SK-N-SH (cell line): ENCODE measurements at regions not wholly inside any gene's neighbourhood (a gene's known extent, or its start where the extent isn't known, plus 50 kb on each side); places are given as distances from the start of the nearest gene placed in this dataset.

ENCODE experiments used
- CHD2 ChIP-seq: fragments of 150-350 bp; IDR thresholded peaks from 2 replicates; pipeline ENCODE4 v1.6.1; 2018; ENCODE audit warnings: low read length; ENCODE audit not compliant: partially characterized antibody
- EP300 ChIP-seq, 2 experiments: IDR thresholded peaks; 2 replicates each; pipeline versions ENCODE4 v1.4.0 to v1.6.1; 2012; ENCODE audit warnings: borderline replicate concordance in 1 of 2, low read depth in 1 of 2, low read length in 1 of 2
- EZH2phosphoT487 ChIP-seq: fragments of 200-600 bp; sonication (generic); IDR thresholded peaks from 2 replicates; pipeline ENCODE4 v1.6.1; 2017; ENCODE audit warnings: low read depth, mixed run types, mild to moderate bottlenecking, antibody characterized with exemption, moderate library complexity, borderline replicate concordance
- GABPA ChIP-seq: IDR thresholded peaks from 2 replicates; pipeline ENCODE4 v1.4.0; 2012; ENCODE audit warnings: low read depth, mild to moderate bottlenecking
- MXI1 ChIP-seq: IDR thresholded peaks from 2 replicates; pipeline ENCODE4 v1.6.1; 2012; ENCODE audit warnings: mild to moderate bottlenecking, low read depth, low read length, improper control_type of control experiment
- POLR2AphosphoS5 ChIP-seq: IDR thresholded peaks from 2 replicates; pipeline ENCODE4 v1.6.1; 2012; ENCODE audit warnings: low read depth, low read length
- RAD21 ChIP-seq: IDR thresholded peaks from 2 replicates; pipeline ENCODE4 v1.6.1; 2012; ENCODE audit warnings: mild to moderate bottlenecking, low read length
- REST ChIP-seq: IDR thresholded peaks from 2 replicates; pipeline ENCODE4 v1.6.1; 2012; ENCODE audit warnings: mild to moderate bottlenecking, low read depth, low read length, moderate library complexity
- SMC3 ChIP-seq: IDR thresholded peaks from 2 replicates; pipeline ENCODE4 v1.6.1; 2012; ENCODE audit warnings: low read depth, low read length, improper control_type of control experiment
- ZBTB33 ChIP-seq: IDR thresholded peaks from 2 replicates; pipeline ENCODE4 v1.4.0; 2012; ENCODE audit warnings: low read depth, borderline replicate concordance
- TF ChIP-seq, protein P1 (sequence below): fragments of 200-600 bp; sonication (generic); IDR thresholded peaks from 2 replicates; pipeline ENCODE4 v1.6.1; 2017; ENCODE audit warnings: antibody characterized with exemption, mild to moderate bottlenecking, moderate library complexity
- TF ChIP-seq, protein P2 (sequence below): IDR thresholded peaks from 2 replicates; pipeline ENCODE4 v1.4.0; 2012; ENCODE audit warnings: low read depth
- TF ChIP-seq, protein P3 (sequence below): IDR thresholded peaks from 2 replicates; pipeline ENCODE4 v1.4.0; 2012; ENCODE audit warnings: low read depth, borderline replicate concordance

DNA sequence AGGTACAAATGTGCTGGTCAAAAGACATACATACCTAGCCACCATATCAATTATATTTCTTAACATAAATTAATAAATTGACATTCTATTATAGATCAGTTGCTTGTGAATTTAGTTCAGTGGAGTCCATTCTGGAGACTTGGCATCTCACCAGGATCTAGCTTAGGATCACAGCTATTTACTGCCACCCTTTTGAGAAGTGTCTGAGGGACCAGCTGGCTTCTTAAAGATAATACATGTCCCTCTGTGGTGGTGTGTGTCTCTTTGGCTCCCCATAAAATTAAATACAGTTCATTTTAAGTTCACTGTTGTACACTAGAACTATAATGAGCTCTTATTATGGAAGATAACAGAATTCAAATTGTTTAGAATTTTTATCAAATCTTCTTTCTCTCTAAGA is 290.7 kb downstream of the PRELID2 start:
- no peak for TF ChIP-seq SMC3
- TF ChIP-seq EZH2phosphoT487 = no peak
- TF ChIP-seq, protein P1, sequence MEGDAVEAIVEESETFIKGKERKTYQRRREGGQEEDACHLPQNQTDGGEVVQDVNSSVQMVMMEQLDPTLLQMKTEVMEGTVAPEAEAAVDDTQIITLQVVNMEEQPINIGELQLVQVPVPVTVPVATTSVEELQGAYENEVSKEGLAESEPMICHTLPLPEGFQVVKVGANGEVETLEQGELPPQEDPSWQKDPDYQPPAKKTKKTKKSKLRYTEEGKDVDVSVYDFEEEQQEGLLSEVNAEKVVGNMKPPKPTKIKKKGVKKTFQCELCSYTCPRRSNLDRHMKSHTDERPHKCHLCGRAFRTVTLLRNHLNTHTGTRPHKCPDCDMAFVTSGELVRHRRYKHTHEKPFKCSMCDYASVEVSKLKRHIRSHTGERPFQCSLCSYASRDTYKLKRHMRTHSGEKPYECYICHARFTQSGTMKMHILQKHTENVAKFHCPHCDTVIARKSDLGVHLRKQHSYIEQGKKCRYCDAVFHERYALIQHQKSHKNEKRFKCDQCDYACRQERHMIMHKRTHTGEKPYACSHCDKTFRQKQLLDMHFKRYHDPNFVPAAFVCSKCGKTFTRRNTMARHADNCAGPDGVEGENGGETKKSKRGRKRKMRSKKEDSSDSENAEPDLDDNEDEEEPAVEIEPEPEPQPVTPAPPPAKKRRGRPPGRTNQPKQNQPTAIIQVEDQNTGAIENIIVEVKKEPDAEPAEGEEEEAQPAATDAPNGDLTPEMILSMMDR = no peak
- TF ChIP-seq EP300 (IDR thresholded peaks at IDR 0.05; ENCODE audit: borderline replicate concordance in 1 of 2, low read depth in 1 of 2, low read length in 1 of 2) = no peak
- TF ChIP-seq, protein P2, sequence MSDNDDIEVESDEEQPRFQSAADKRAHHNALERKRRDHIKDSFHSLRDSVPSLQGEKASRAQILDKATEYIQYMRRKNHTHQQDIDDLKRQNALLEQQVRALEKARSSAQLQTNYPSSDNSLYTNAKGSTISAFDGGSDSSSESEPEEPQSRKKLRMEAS = no peak
- no peak for TF ChIP-seq RAD21
- TF ChIP-seq, protein P3, sequence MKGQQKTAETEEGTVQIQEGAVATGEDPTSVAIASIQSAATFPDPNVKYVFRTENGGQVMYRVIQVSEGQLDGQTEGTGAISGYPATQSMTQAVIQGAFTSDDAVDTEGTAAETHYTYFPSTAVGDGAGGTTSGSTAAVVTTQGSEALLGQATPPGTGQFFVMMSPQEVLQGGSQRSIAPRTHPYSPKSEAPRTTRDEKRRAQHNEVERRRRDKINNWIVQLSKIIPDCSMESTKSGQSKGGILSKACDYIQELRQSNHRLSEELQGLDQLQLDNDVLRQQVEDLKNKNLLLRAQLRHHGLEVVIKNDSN = no peak
- no peak for TF ChIP-seq REST
- TF ChIP-seq ZBTB33 = no peak
- no peak for TF ChIP-seq POLR2AphosphoS5
- no peak for TF ChIP-seq GABPA
- TF ChIP-seq MXI1 = no peak
- no peak for TF ChIP-seq CHD2
